Adrenal gland (tissue), 9 donors: ENCODE measurements at regions not wholly inside any gene's neighbourhood (a gene's known extent, or its start where the extent isn't known, plus 50 kb on each side); places are given as distances from the start of the nearest gene placed in this dataset.

Experiments
- DNase-seq, 7 donors: peaks; one replicate each; pipeline ENCODE4 v3.0.0-alpha.2; 2019 to 2020
- H3K27ac ChIP-seq, 5 donors: fragments of 200-600 bp; sonication (generic) in 4 of 5; 1 replicate in 3 of 5; 2 replicates in 2 of 5; pipeline versions ENCODE4 v1.5.1 to v1.8.0; 2016 to 2020; ENCODE audit warnings: mild to moderate bottlenecking in 1 of 5
- H3K27me3 ChIP-seq: fragments of 200-600 bp; 2 replicates; pipeline ENCODE4 v1.8.0; 2021
- H3K36me3 ChIP-seq, 2 donors: fragments of 200-600 bp; replicated peaks in 1 of 2; 1 replicate in 1 of 2; 2 replicates in 1 of 2; pipeline versions ENCODE4 v1.5.1 to v1.8.0; 2018 to 2022
- H3K4me1 ChIP-seq, 2 donors: fragments of 200-600 bp; replicated peaks in 1 of 2; 1 replicate in 1 of 2; 2 replicates in 1 of 2; pipeline versions ENCODE4 v1.5.1 to v1.8.0; 2018 to 2021
- H3K4me3 ChIP-seq, 4 donors: fragments of 200-600 bp; sonication (generic) in 3 of 4; one replicate each; pipeline ENCODE4 v1.5.1; 2016 to 2018
- H3K9me3 ChIP-seq, 3 donors: fragments of 200-600 bp; sonication (generic) in 1 of 3; replicated peaks in 1 of 3; 1 replicate in 2 of 3; 2 replicates in 1 of 3; pipeline versions ENCODE4 v1.5.1 to v1.8.0; 2016 to 2021
- POLR2A ChIP-seq, 2 donors: fragments of 450-650 bp; IDR thresholded peaks; one replicate each; pipeline ENCODE4 v1.6.1; 2017; ENCODE audit warnings: antibody characterized with exemption in 2 of 2, mild to moderate bottlenecking in 2 of 2, moderate library complexity in 1 of 2
- WGBS, 4 donors: extraction: QIAGEN DNeasy Blood & Tissue Kit in 2 of 4; methylation state at CpG; one replicate each; pipeline versions ENCODE4 v1.1.5 to v1.1.7; 2013 to 2017; 5-methylcytosine and 5-hydroxymethylcytosine counted together
- intact Hi-C, 2 donors: fragments of 100-400 bp; cut with DNase I; formaldehyde crosslinking; loops; one replicate each; pipeline versions ENCODE4 v1.14.1 to v1.15.0; 2022 to 2023
- TF ChIP-seq, protein P1 (sequence below), 6 experiments: fragments of 450-650 bp in 4 of 6; fragments of 200-600 bp in 2 of 6; sonication (generic) in 1 of 6; IDR thresholded peaks; 1 replicate in 5 of 6; 2 replicates in 1 of 6; pipeline versions ENCODE4 v1.5.1 to v1.8.0; 2016 to 2021; ENCODE audit warnings: antibody characterized with exemption in 6 of 6, mild to moderate bottlenecking in 2 of 6, moderate library complexity in 1 of 6
- donor health status: healthy with polysubstance abuse.
- donor health status: Bipolar disorder and iron deficiency.
- donor health status: DM: yes; HTN: yes; CAD: no.
- donor health status: DM: no; HTN: no; CAD: no.
- donor health status: DM: no; HTN: no; CAD: no.

DNA sequence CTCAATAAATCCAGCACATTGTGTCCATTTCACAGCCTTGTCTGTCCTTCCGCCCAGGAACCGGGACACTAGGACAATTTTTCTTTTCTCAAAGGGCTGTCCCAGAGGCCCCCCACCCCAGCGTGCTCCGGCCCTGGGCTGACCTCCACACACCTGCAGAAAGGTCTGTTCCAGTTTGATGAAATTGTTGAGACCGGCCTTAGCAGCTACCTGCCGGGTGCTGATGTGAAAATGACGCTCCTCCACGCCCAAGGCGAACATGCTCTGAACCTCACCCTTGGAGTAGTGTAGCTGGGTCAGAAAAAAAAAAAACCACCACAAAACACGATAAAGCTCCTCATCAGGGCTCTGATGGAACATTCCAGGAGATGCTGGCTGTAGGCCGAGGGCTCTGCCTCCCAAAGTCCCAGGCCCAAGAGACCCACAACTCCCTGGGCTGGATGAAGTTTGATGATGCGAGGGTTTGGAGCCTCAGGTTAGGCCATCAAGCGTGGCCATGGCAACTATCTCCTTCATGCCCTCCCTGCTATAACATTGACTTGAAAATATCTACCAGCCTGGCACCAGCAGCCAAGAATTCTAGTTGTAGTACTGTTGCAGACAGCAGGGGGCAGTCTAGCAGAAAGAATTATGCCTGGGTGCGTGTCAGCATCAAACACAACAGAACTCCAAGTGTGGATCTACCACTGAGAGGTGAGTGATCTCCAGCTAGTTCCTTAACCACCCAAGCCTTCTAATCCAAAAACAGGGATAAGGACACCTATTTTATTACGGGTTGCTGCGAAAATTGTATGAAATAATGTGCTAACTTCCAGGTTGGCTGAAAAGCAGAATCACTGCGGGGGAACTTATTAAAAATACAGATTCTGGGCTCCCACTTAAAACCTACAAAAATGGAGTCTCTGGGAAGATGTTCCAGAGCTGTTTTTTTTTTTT lies 62.1 kb downstream of the RMI2 start:
- TF ChIP-seq, protein P1, sequence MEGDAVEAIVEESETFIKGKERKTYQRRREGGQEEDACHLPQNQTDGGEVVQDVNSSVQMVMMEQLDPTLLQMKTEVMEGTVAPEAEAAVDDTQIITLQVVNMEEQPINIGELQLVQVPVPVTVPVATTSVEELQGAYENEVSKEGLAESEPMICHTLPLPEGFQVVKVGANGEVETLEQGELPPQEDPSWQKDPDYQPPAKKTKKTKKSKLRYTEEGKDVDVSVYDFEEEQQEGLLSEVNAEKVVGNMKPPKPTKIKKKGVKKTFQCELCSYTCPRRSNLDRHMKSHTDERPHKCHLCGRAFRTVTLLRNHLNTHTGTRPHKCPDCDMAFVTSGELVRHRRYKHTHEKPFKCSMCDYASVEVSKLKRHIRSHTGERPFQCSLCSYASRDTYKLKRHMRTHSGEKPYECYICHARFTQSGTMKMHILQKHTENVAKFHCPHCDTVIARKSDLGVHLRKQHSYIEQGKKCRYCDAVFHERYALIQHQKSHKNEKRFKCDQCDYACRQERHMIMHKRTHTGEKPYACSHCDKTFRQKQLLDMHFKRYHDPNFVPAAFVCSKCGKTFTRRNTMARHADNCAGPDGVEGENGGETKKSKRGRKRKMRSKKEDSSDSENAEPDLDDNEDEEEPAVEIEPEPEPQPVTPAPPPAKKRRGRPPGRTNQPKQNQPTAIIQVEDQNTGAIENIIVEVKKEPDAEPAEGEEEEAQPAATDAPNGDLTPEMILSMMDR (IDR thresholded peaks at IDR 0.05): peak; percentile 66 to 86 (median 80)
- no peak for TF ChIP-seq POLR2A (IDR thresholded peaks at IDR 0.05)
- intact Hi-C loops: loop anchor here (5.0 to 10.0 kb wide), 3 partner anchors 125 to 657 kb away; no protein-coding TSS in a partner anchor
- no peaks in the 10 kb centered on the region for H3K9me3 ChIP-seq
- 73 to 86% (median 84%) methylated on average over 14 to 17 of the region's 17 CpGs for WGBS, 4 donors
- H3K36me3 ChIP-seq: no peaks in the 10 kb centered on the region
- no peak overlapping the region for H3K27ac ChIP-seq
- peak; percentile 55 to 90 (median 72) for DNase-seq
- H3K4me1 ChIP-seq: peaks cover 0 to 5% of the 10 kb centered on the region in 2 donors
- no peaks in the 10 kb centered on the region for H3K27me3 ChIP-seq
- no peak overlapping the region for H3K4me3 ChIP-seq

DNA sequence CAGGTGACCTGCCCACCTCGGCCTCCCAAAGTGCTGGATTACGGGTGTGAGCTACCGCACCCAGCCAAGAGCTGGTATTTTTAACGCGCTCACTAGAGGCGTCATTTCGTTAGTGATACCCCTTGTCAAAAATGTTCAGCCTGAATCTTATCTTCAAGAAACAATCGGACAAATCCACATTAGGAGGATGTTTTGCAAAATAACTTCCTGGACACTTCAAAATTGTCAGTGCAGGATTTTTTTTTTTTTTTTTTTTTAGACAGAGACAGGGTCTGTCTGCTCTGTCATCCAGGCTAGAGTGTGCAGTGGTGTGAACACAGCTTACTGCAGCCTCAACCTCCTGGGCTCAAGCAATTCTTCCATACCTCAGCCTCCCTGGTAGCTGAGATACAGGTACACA lies 63.0 kb downstream of the RMI2 start:
- Histone ChIP-seq H3K9me3 (no peaks in the 10 kb centered on the region), H3K27ac (no peak overlapping the region), H3K4me1 (no peaks in the 10 kb centered on the region), H3K4me3 (no peak overlapping the region), H3K36me3 (no peaks in the 10 kb centered on the region), H3K27me3 (no peaks in the 10 kb centered on the region)
- TF ChIP-seq POLR2A (IDR thresholded peaks at IDR 0.05): no peak
- TF ChIP-seq, protein P1 (IDR thresholded peaks at IDR 0.05): no peak
- no peak for DNase-seq
- WGBS, 4 donors: 61 to 83% (median 80%) methylated on average over 8 of the region's 8 CpGs
- intact Hi-C loops: loop anchor here (5.0 to 10.0 kb wide), 3 partner anchors 124 to 657 kb away; no protein-coding TSS in a partner anchor

DNA sequence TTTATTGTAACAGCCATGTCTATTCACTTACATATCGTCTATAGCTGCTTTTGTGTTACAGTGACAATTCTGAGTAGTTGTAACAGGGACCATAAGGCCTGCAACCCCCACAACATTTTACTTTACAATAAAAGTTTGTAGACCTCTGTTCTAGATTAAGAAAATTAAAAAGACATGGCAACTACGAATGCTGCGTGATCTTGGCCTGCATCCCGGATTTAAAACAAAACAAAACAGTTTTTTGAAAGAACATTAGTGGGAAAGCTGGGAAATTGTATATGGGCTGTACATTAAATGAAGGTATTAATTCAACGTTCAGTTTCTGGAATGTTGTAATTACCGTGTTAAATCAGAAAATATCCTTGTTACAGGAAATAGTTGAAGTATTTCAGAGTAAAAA lies 64.1 kb downstream of the RMI2 start:
- Histone ChIP-seq H3K9me3 (no peaks in the 10 kb centered on the region), H3K36me3 (no peaks in the 10 kb centered on the region), H3K4me3 (no peak overlapping the region), H3K27ac (no peak overlapping the region), H3K27me3 (no peaks in the 10 kb centered on the region), H3K4me1 (no peaks in the 10 kb centered on the region)
- WGBS, 4 donors: 66 to 82% (median 74%) methylated on average over 6 of the region's 6 CpGs
- intact Hi-C loops: loop anchor here (5.0 to 10.0 kb wide), 3 partner anchors 123 to 655 kb away; no protein-coding TSS in a partner anchor
- no peak for DNase-seq
- no peak for TF ChIP-seq POLR2A (IDR thresholded peaks at IDR 0.05)
- TF ChIP-seq, protein P1 (IDR thresholded peaks at IDR 0.05): no peak

DNA sequence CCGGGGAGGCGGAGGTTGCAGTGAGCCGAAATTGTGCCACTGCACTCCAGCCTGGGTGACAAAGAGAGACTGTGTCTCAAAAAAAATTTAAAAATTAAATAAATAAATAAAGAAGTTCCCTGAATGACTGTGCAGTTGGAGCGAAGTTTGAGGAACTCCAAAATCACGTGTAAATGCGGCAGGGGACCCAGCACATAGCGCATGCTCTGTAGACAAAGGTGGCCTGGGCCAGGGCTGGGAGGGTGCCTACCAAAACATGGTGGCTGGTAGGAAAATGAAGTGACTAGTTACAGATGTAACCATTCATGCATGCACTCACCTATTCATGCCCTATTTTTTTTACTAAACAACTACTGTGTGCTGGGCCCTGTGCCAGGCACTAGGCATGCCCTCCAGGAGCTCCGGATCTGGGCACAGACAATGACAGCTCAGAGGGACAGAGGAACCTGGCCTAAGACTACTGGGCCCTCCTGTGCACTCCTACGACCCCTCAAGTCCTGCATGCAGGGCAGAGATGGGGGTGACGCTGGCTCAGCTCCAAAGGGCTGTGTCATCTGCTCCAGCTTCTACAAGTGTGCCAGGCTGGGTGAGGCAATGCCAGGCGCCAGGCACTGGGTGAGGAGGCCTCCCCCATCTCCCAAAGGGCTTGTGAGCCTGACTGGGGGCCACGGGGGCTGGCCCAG lies 65.3 kb downstream of the RMI2 start:
- WGBS, 4 donors: 71 to 82% (median 79%) methylated on average over 7 to 12 of the region's 12 CpGs
- H3K27me3 ChIP-seq: no peaks in the 10 kb centered on the region
- H3K4me3 ChIP-seq: no peak overlapping the region
- no peaks in the 10 kb centered on the region for H3K4me1 ChIP-seq
- peak in 4 of 7 donors; percentile 33 to 59 (median 43) for DNase-seq
- intact Hi-C loops: no loop called here
- H3K27ac ChIP-seq: no peak overlapping the region
- no peaks in the 10 kb centered on the region for H3K9me3 ChIP-seq
- no peak for TF ChIP-seq POLR2A (IDR thresholded peaks at IDR 0.05)
- TF ChIP-seq, protein P1 (IDR thresholded peaks at IDR 0.05): no peak
- no peaks in the 10 kb centered on the region for H3K36me3 ChIP-seq
